ENCODE measurements at regions not wholly inside any gene's neighbourhood (a gene's known extent, or its start where the extent isn't known, plus 50 kb on each side); places are given as distances from the start of the nearest gene placed in this dataset.

DNA sequence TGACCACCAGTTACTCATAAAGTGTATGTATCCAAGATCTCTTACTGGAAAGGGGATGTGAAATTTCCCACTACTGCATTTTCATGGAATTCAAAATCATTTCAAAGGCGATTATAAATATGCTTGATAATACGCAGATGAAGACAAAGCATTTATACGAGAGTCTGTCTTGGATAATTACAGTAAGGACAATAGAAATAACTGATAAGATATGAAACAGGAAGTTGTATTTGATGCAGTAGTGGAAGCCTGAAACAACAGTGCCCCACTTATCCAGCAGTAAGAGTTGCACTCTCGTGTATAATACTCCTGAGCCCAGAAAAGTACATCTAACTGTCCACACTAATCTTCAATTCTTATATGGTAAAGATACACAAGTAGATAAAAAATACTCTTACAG lies 188.7 kb upstream of the POU5F2 start:
- TF ChIP-seq, protein P1, sequence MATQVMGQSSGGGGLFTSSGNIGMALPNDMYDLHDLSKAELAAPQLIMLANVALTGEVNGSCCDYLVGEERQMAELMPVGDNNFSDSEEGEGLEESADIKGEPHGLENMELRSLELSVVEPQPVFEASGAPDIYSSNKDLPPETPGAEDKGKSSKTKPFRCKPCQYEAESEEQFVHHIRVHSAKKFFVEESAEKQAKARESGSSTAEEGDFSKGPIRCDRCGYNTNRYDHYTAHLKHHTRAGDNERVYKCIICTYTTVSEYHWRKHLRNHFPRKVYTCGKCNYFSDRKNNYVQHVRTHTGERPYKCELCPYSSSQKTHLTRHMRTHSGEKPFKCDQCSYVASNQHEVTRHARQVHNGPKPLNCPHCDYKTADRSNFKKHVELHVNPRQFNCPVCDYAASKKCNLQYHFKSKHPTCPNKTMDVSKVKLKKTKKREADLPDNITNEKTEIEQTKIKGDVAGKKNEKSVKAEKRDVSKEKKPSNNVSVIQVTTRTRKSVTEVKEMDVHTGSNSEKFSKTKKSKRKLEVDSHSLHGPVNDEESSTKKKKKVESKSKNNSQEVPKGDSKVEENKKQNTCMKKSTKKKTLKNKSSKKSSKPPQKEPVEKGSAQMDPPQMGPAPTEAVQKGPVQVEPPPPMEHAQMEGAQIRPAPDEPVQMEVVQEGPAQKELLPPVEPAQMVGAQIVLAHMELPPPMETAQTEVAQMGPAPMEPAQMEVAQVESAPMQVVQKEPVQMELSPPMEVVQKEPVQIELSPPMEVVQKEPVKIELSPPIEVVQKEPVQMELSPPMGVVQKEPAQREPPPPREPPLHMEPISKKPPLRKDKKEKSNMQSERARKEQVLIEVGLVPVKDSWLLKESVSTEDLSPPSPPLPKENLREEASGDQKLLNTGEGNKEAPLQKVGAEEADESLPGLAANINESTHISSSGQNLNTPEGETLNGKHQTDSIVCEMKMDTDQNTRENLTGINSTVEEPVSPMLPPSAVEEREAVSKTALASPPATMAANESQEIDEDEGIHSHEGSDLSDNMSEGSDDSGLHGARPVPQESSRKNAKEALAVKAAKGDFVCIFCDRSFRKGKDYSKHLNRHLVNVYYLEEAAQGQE (IDR thresholded peaks at IDR 0.05; ENCODE audit: insufficient read depth in 1 of 2, low read depth in 2 of 2, low read length in 2 of 2) = no peak
- no peak for TF ChIP-seq POLR2AphosphoS5 (IDR thresholded peaks at IDR 0.05; ENCODE audit: low read depth, low read length)
- no peak for TF ChIP-seq TAF1 (IDR thresholded peaks at IDR 0.05; ENCODE audit: borderline replicate concordance, insufficient read depth, low read length)

Measured in PFSK-1 (cell line).